ENCODE measurements at regions not wholly inside any gene's neighbourhood (a gene's known extent, or its start where the extent isn't known, plus 50 kb on each side); places are given as distances from the start of the nearest gene placed in this dataset.

GRCh38 chr2:104016801-104017200 lies 837.1 kb upstream of the POU3F3 start:
- POLR2A ChIA-PET = no interaction called here
- H3K9me3 ChIP-seq (ENCODE audit: control insufficient read depth, insufficient read depth, low read depth, low read length) = no peaks in the 10 kb centered on the region
- H3K4me3 ChIP-seq (ENCODE audit: low read depth, low read length) = no peak overlapping the region
- CTCF ChIA-PET = interaction anchor here (0.6 kb wide), 2 partner anchors 82 to 431 kb away, joined by 3 read pairs; no protein-coding TSS in a partner anchor
- no peaks in the 10 kb centered on the region for H3K36me3 ChIP-seq (ENCODE audit: control insufficient read depth in 2 of 2, insufficient read depth in 1 of 2, low read length in 2 of 2)
- no peak for TF ChIP-seq ZNF354C (tag by site-specific recombination; IDR thresholded peaks at IDR 0.05; ENCODE audit: borderline replicate concordance, low read depth)
- TF ChIP-seq, protein P1, sequence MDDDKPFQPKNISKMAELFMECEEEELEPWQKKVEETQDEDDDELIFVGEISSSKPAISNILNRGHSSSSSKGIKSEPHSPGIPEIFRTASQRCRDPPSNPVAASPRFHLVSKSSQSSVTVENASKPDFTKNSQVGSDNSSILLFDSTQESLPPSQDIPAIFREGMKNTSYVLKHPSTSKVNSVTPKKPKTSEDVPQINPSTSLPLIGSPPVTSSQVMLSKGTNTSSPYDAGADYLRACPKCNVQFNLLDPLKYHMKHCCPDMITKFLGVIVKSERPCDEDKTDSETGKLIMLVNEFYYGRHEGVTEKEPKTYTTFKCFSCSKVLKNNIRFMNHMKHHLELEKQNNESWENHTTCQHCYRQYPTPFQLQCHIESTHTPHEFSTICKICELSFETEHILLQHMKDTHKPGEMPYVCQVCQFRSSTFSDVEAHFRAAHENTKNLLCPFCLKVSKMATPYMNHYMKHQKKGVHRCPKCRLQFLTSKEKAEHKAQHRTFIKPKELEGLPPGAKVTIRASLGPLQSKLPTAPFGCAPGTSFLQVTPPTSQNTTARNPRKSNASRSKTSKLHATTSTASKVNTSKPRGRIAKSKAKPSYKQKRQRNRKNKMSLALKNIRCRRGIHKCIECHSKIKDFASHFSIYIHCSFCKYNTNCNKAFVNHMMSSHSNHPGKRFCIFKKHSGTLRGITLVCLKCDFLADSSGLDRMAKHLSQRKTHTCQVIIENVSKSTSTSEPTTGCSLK (tag by site-specific recombination; IDR thresholded peaks at IDR 0.05) = no peak
- no peak for TF ChIP-seq ZNF292 (tag by site-specific recombination; IDR thresholded peaks at IDR 0.05; ENCODE audit: borderline replicate concordance, low read depth)
- TF ChIP-seq ZNF214 (tag by site-specific recombination; IDR thresholded peaks at IDR 0.05; ENCODE audit: borderline replicate concordance) = no peak
- no peak for TF ChIP-seq MEIS1 (CRISPR knock-in tag; IDR thresholded peaks at IDR 0.05; ENCODE audit: borderline replicate concordance)
- TF ChIP-seq ZNF791 (tag by site-specific recombination; IDR thresholded peaks at IDR 0.05) = no peak
- TF ChIP-seq ZNF560 (tag by site-specific recombination; IDR thresholded peaks at IDR 0.05; ENCODE audit: borderline replicate concordance) = no peak
- no peak for TF ChIP-seq SP7 (tag by site-specific recombination; IDR thresholded peaks at IDR 0.05)
- no peak for TF ChIP-seq HOXD13 (CRISPR knock-in tag; IDR thresholded peaks at IDR 0.05; ENCODE audit: borderline replicate concordance)
- no peak for TF ChIP-seq ZNF658 (tag by site-specific recombination; IDR thresholded peaks at IDR 0.05)
- no peak for TF ChIP-seq ZNF529 (tag by site-specific recombination; IDR thresholded peaks at IDR 0.05; ENCODE audit: insufficient replicate concordance)
- no peak for TF ChIP-seq ZNF202 (tag by site-specific recombination; IDR thresholded peaks at IDR 0.05; ENCODE audit: borderline replicate concordance)
- TF ChIP-seq ZNF518A (tag by site-specific recombination; conservative IDR thresholded peaks at IDR 0.05; ENCODE audit: low read depth) = no peak
- no peak for TF ChIP-seq ZSCAN16 (tag by site-specific recombination; IDR thresholded peaks at IDR 0.05)
- no peak for TF ChIP-seq ZBTB20 (tag by site-specific recombination; IDR thresholded peaks at IDR 0.05)
- no peak for TF ChIP-seq ZNF138 (tag by site-specific recombination; IDR thresholded peaks at IDR 0.05; ENCODE audit: borderline replicate concordance)
- no peak for TF ChIP-seq ZSCAN23 (tag by site-specific recombination; IDR thresholded peaks at IDR 0.05)
- no peak for TF ChIP-seq ZBTB7A (tag by site-specific recombination; IDR thresholded peaks at IDR 0.05; ENCODE audit: low read depth)
- no peak for TF ChIP-seq MYNN (tag by site-specific recombination; IDR thresholded peaks at IDR 0.05; ENCODE audit: borderline replicate concordance)
- no peaks in the 10 kb centered on the region for H3K4me1 ChIP-seq (ENCODE audit: control insufficient read depth, insufficient read depth, low read length)
- H3K27ac ChIP-seq (ENCODE audit: extremely low read depth, low read depth, low read length) = no peak overlapping the region

GRCh38 chr2:104023306-104023705 lies 830.6 kb upstream of the POU3F3 start:
- H3K4me3 ChIP-seq (ENCODE audit: low read depth, low read length) = no peak overlapping the region
- H3K36me3 ChIP-seq (ENCODE audit: control insufficient read depth in 2 of 2, insufficient read depth in 1 of 2, low read length in 2 of 2) = no peaks in the 10 kb centered on the region
- CTCF ChIA-PET = no interaction called here
- POLR2A ChIA-PET = no interaction called here
- H3K4me1 ChIP-seq (ENCODE audit: control insufficient read depth, insufficient read depth, low read length) = peaks cover 6% of the 10 kb centered on the region; the same call in 1 of the 2 replicates
- no peak overlapping the region for H3K27ac ChIP-seq (ENCODE audit: extremely low read depth, low read depth, low read length)
- H3K9me3 ChIP-seq (ENCODE audit: control insufficient read depth, insufficient read depth, low read depth, low read length) = no peaks in the 10 kb centered on the region
- TF ChIP-seq GLI4 (tag by site-specific recombination; IDR thresholded peaks at IDR 0.05) (no peak), ZNF133 (tag by site-specific recombination; IDR thresholded peaks at IDR 0.05) (no peak), ZNF280D (tag by site-specific recombination; IDR thresholded peaks at IDR 0.05) (no peak), ZNF398 (tag by site-specific recombination; IDR thresholded peaks at IDR 0.05) (no peak)
